GM23248 (cell line): ENCODE measurements at regions not wholly inside any gene's neighbourhood (a gene's known extent, or its start where the extent isn't known, plus 50 kb on each side); places are given as distances from the start of the nearest gene placed in this dataset.

ENCODE experiments used
- DNase-seq: peaks from one replicate; pipeline ENCODE4 v3.0.0-alpha.2; 2015
- H2AFZ ChIP-seq: fragments of 200-600 bp; sonication (generic); 2 replicates; pipeline ENCODE4 v1.6.1; 2016; ENCODE audit warnings: antibody characterized with exemption
- H3F3A ChIP-seq: fragments of 200-600 bp; sonication (generic); 2 replicates; pipeline ENCODE4 v1.6.1; 2016; ENCODE audit warnings: mild to moderate bottlenecking, antibody characterized with exemption, mixed run types; ENCODE audit not compliant: insufficient read depth
- H3K27ac ChIP-seq: fragments of 200-600 bp; sonication (generic); 2 replicates; pipeline ENCODE4 v1.5.1; 2016; ENCODE audit warnings: mild to moderate bottlenecking
- H3K27me3 ChIP-seq: fragments of 200-600 bp; sonication (generic); replicated peaks from 2 replicates; pipeline ENCODE4 v1.6.1; 2016; ENCODE audit warnings: mild to moderate bottlenecking; ENCODE audit not compliant: insufficient read depth
- H3K36me3 ChIP-seq: fragments of 200-600 bp; sonication (generic); 2 replicates; pipeline ENCODE4 v1.6.1; 2016; ENCODE audit warnings: low read depth, mild to moderate bottlenecking
- H3K4me1 ChIP-seq: fragments of 200-600 bp; sonication (generic); 2 replicates; pipeline ENCODE4 v1.6.1; 2016; ENCODE audit warnings: mild to moderate bottlenecking; ENCODE audit not compliant: insufficient read depth
- H3K4me2 ChIP-seq: fragments of 200-600 bp; sonication (generic); one replicate; pipeline ENCODE4 v1.6.1; 2016; ENCODE audit warnings: mild to moderate bottlenecking; ENCODE audit not compliant: unreplicated experiment
- H3K4me3 ChIP-seq: fragments of 200-600 bp; sonication (generic); 2 replicates; pipeline ENCODE4 v1.5.1; 2016; ENCODE audit warnings: mild to moderate bottlenecking
- H3K79me2 ChIP-seq: fragments of 200-600 bp; sonication (generic); 2 replicates; pipeline ENCODE4 v1.6.1; 2016; ENCODE audit warnings: mild to moderate bottlenecking; ENCODE audit not compliant: insufficient read depth
- H3K9ac ChIP-seq: fragments of 200-600 bp; sonication (generic); 2 replicates; pipeline ENCODE4 v1.6.1; 2016; ENCODE audit warnings: mild to moderate bottlenecking
- H3K9me2 ChIP-seq: fragments of 200-600 bp; sonication (generic); 2 replicates; pipeline ENCODE4 v1.6.1; 2016; ENCODE audit warnings: mixed run types, mild to moderate bottlenecking, moderate library complexity; ENCODE audit not compliant: insufficient read depth
- H3K9me3 ChIP-seq: fragments of 200-600 bp; sonication (generic); one replicate; pipeline ENCODE4 v1.6.1; 2017; ENCODE audit warnings: low read depth
- H4K20me1 ChIP-seq: fragments of 200-600 bp; sonication (generic); 2 replicates; pipeline ENCODE4 v1.6.0; 2016; ENCODE audit not compliant: insufficient read depth
- EZH2 ChIP-seq: fragments of 200-600 bp; sonication (generic); IDR thresholded peaks from 2 replicates; pipeline ENCODE4 v1.6.1; 2018; ENCODE audit warnings: antibody characterized with exemption, mild to moderate bottlenecking; ENCODE audit not compliant: insufficient read depth, poor library complexity, severe bottlenecking
- EZH2phosphoT487 ChIP-seq: fragments of 200-600 bp; sonication (generic); IDR thresholded peaks from 2 replicates; pipeline ENCODE4 v1.6.1; 2018; ENCODE audit warnings: antibody characterized with exemption, moderate library complexity, mild to moderate bottlenecking, low read depth; ENCODE audit not compliant: insufficient read depth
- WGBS, 2 experiments: methylation state at CpG; one replicate each; pipeline ENCODE4 v1.1.6; 2015 to 2017; ENCODE audit warnings: low lambda C conversion rate in 2 of 2, low coverage in 1 of 2; ENCODE audit errors: missing lambda C conversion rate in 2 of 2; 5-methylcytosine and 5-hydroxymethylcytosine counted together
- in situ Hi-C: fragments of 300-500 bp; cut with MboI; formaldehyde crosslinking; loops from 2 replicates; pipeline ENCODE4 v1.15.0; 2020

DNA sequence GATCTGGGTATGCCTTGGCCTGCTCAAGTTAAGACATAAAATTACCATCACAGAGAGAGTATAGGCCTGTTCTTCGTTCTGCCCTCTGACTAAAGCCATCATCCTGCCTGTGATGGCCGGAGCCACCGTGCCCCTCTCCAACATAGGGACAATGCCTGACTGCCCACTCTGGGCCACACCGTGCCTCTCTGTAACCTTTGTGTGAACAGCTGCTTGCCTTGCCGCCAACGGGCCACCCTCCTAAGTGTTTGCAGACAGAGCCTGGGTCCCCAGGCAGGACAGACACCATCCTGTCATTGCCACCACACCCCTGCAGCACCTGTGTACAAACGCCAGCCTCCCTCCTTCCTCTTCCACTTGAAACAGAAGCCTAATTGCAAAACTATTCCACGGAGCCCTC is 298.7 kb upstream of the TENM3 start:
- H3K9me3 ChIP-seq: no peaks in the 10 kb centered on the region
- no peak for DNase-seq
- no peak overlapping the region for H3K27ac ChIP-seq
- H4K20me1 ChIP-seq: no peaks in the 10 kb centered on the region
- no peaks in the 10 kb centered on the region for H3K9me2 ChIP-seq
- H3K4me3 ChIP-seq: no peak overlapping the region
- H3K4me2 ChIP-seq: no peak overlapping the region
- H3K4me1 ChIP-seq: no peaks in the 10 kb centered on the region
- H3K27me3 ChIP-seq: no peaks in the 10 kb centered on the region
- no peak overlapping the region for H3K9ac ChIP-seq
- no peaks in the 10 kb centered on the region for H3K79me2 ChIP-seq
- TF ChIP-seq EZH2phosphoT487 (no peak), EZH2 (no peak)
- in situ Hi-C loops: no loop called here
- WGBS, 2 experiments: 33 to 40% methylated on average over 8 of the region's 8 CpGs
- no peak overlapping the region for H2AFZ ChIP-seq
- no peaks in the 10 kb centered on the region for H3F3A ChIP-seq
- H3K36me3 ChIP-seq: no peaks in the 10 kb centered on the region

DNA sequence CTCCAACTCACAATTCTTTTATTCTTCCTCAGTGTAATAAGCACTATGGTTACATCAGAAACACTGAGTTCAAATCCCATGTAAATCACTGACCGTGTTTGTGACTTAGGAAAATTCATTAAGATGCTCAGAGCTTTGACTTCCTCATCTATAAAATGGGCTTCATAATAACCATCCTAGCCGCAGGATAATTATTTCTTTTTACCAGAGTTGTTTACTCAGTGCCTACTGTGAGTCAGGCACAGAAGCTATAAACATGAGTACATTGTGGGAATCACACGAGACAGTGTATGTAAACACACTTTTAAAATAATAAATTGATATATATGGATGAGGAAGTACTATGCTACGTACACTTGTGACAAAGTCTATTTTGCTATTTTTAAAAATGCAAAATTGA is 296.3 kb upstream of the TENM3 start:
- Histone ChIP-seq H3K27ac (no peak overlapping the region), H3K4me1 (no peaks in the 10 kb centered on the region), H3K4me2 (no peak overlapping the region), H4K20me1 (no peaks in the 10 kb centered on the region), H3K79me2 (no peaks in the 10 kb centered on the region), H3K36me3 (no peaks in the 10 kb centered on the region), H3F3A (no peaks in the 10 kb centered on the region), H3K9ac (no peak overlapping the region), H3K9me2 (no peaks in the 10 kb centered on the region), H3K27me3 (no peaks in the 10 kb centered on the region), H3K9me3 (no peaks in the 10 kb centered on the region), H2AFZ (no peak overlapping the region), H3K4me3 (no peak overlapping the region)
- 21 to 22% methylated on average over 4 of the region's 4 CpGs for WGBS, 2 experiments
- TF ChIP-seq EZH2 (no peak), EZH2phosphoT487 (no peak)
- DNase-seq: no peak
- in situ Hi-C loops: no loop called here

- Histone ChIP-seq H3K27me3 (no peaks in the 10 kb centered on the region), H3K27ac (no peak overlapping the region), H3K4me1 (no peaks in the 10 kb centered on the region), H3K9me3 (no peaks in the 10 kb centered on the region), H2AFZ (no peak overlapping the region), H3K36me3 (no peaks in the 10 kb centered on the region), H3K4me3 (no peak overlapping the region), H3F3A (no peaks in the 10 kb centered on the region), H3K9me2 (no peaks in the 10 kb centered on the region), H4K20me1 (no peaks in the 10 kb centered on the region), H3K4me2 (no peak overlapping the region), H3K79me2 (no peaks in the 10 kb centered on the region), H3K9ac (no peak overlapping the region)
- TF ChIP-seq EZH2phosphoT487 (no peak), EZH2 (no peak)
- DNase-seq: no peak
- 34 to 46% methylated on average over 3 of the region's 3 CpGs for WGBS, 2 experiments
- in situ Hi-C loops: no loop called here
Measured at GRCh38 chr4:181948839-181949382, 294.3 kb upstream of the TENM3 start.

- TF ChIP-seq EZH2phosphoT487 (no peak), EZH2 (no peak)
- Histone ChIP-seq H3K9me3 (no peaks in the 10 kb centered on the region), H3K27me3 (no peaks in the 10 kb centered on the region), H3K4me2 (no peak overlapping the region), H2AFZ (no peak overlapping the region), H3K9ac (no peak overlapping the region), H3K36me3 (no peaks in the 10 kb centered on the region), H3K27ac (no peak overlapping the region), H3K79me2 (no peaks in the 10 kb centered on the region), H3K9me2 (no peaks in the 10 kb centered on the region; the same call in 1 of the 2 replicates), H3K4me1 (no peaks in the 10 kb centered on the region), H3K4me3 (no peak overlapping the region), H4K20me1 (no peaks in the 10 kb centered on the region), H3F3A (no peaks in the 10 kb centered on the region)
- DNase-seq: no peak
- WGBS, 2 experiments: 24 to 31% methylated on average over 6 of the region's 6 CpGs
- in situ Hi-C loops: no loop called here
Measured at GRCh38 chr4:181949704-181950312, 293.4 kb upstream of the TENM3 start.
